H1 (cell line): ENCODE measurements at regions not wholly inside any gene's neighbourhood (a gene's known extent, or its start where the extent isn't known, plus 50 kb on each side); places are given as distances from the start of the nearest gene placed in this dataset.

Source experiments
- CTCF ChIA-PET: fragments of 300-600 bp; sonication (Branson Sonifier 250); formaldehyde crosslinking; loops from one replicate; lab custom pipeline; 2021; ENCODE audit not compliant: partially characterized antibody; lab: Charles Lee
- POLR2A ChIA-PET: fragments of 300-600 bp; sonication (Branson Sonifier 250); formaldehyde crosslinking; loops from one replicate; lab custom pipeline; 2021; ENCODE audit warnings: inconsistent platforms; ENCODE audit not compliant: partially characterized antibody; lab: Charles Lee
- DNase-seq, 2 experiments: peaks; one replicate each; pipeline versions ENCODE4 v3.0.0 to v3.0.0-alpha.2; 2010 to 2022; ENCODE audit warnings: low spot score in 2 of 2, low read depth in 1 of 2, mixed read lengths in 1 of 2
- FAIRE-seq: peaks from 2 replicates; lab custom pipeline; 2011; peaks lifted over from hg19 to GRCh38; lab: Jason Lieb, UNC
- H2AFZ ChIP-seq: 2 replicates; pipeline ENCODE4 v1.8.1; 2012; ENCODE audit warnings: low read length, inconsistent platforms
- H2AK5ac ChIP-seq: 2 replicates; pipeline ENCODE4 v1.6.1; 2013; ENCODE audit warnings: low read depth, low read length
- H2BK120ac ChIP-seq: replicated peaks from 2 replicates; pipeline ENCODE3; 2013; ENCODE audit warnings: low read depth, low read length, inconsistent platforms
- H2BK12ac ChIP-seq: 2 replicates; pipeline ENCODE4 v1.6.1; 2013; ENCODE audit warnings: low read depth, low read length
- H2BK15ac ChIP-seq: 2 replicates; pipeline ENCODE4 v1.6.1; 2013; ENCODE audit warnings: low read length
- H2BK20ac ChIP-seq: 2 replicates; pipeline ENCODE4 v1.6.1; 2013; ENCODE audit warnings: low read length
- H2BK5ac ChIP-seq: 2 replicates; pipeline ENCODE4 v1.6.1; 2013; ENCODE audit warnings: low read depth, low read length
- H3K14ac ChIP-seq: 2 replicates; pipeline ENCODE4 v1.6.1; 2013; ENCODE audit warnings: inconsistent platforms; ENCODE audit not compliant: insufficient read length
- H3K18ac ChIP-seq: 2 replicates; pipeline ENCODE4 v1.6.1; 2013; ENCODE audit warnings: low read length; ENCODE audit errors: extremely low read depth
- H3K23ac ChIP-seq: 2 replicates; pipeline ENCODE4 v1.6.1; 2013; ENCODE audit warnings: inconsistent platforms; ENCODE audit not compliant: insufficient read length
- H3K23me2 ChIP-seq: 2 replicates; pipeline ENCODE4 v1.6.1; 2013; ENCODE audit warnings: low read depth, low read length
- H3K27ac ChIP-seq: 2 replicates; pipeline ENCODE4 v1.6.1; 2011; ENCODE audit warnings: low read depth, low read length, inconsistent platforms
- H3K27me3 ChIP-seq, 4 experiments: replicated peaks in 1 of 4; 1 replicate in 1 of 4; 2 replicates in 3 of 4; pipeline versions ENCODE4 v1.6.1 to v1.8.1; 2011 to 2013; ENCODE audit warnings: low read length in 3 of 4, mild to moderate bottlenecking in 3 of 4, inconsistent platforms in 2 of 4, mixed read lengths in 2 of 4, moderate library complexity in 1 of 4; ENCODE audit not compliant: control insufficient read depth in 3 of 4, insufficient read depth in 3 of 4; ENCODE audit errors: extremely low read depth in 1 of 4
- H3K36me3 ChIP-seq, 4 experiments: 2 replicates each; pipeline versions ENCODE4 v1.6.1 to v1.8.1; 2011 to 2013; ENCODE audit warnings: mild to moderate bottlenecking in 4 of 4, low read length in 3 of 4, moderate library complexity in 2 of 4, control low read depth in 1 of 4, inconsistent platforms in 1 of 4; ENCODE audit not compliant: insufficient read depth in 4 of 4, control insufficient read depth in 2 of 4
- H3K4ac ChIP-seq: replicated peaks from 2 replicates; pipeline ENCODE3; 2013; ENCODE audit warnings: low read length, low read depth, mixed read lengths, inconsistent platforms; ENCODE audit not compliant: insufficient read length
- H3K4me1 ChIP-seq, 4 experiments: replicated peaks in 1 of 4; 1 replicate in 1 of 4; 2 replicates in 3 of 4; pipeline versions ENCODE4 v1.6.1 to v1.8.1; 2011 to 2013; ENCODE audit warnings: low read length in 3 of 4, inconsistent platforms in 2 of 4, mixed read lengths in 1 of 4; ENCODE audit not compliant: insufficient read depth in 4 of 4, control insufficient read depth in 3 of 4
- H3K4me2 ChIP-seq, 2 experiments: 2 replicates each; pipeline versions ENCODE4 v1.6.1 to v1.8.1; 2011 to 2013; ENCODE audit warnings: low read depth in 2 of 2, low read length in 2 of 2, control low read depth in 1 of 2, inconsistent platforms in 1 of 2, mild to moderate bottlenecking in 1 of 2; ENCODE audit not compliant: insufficient read depth in 1 of 2
- H3K4me3 ChIP-seq, 4 experiments: fragments of 200-600, 300-600 bp in 1 of 4; sonication (generic), shearing (Covaris generic), sonication (Bioruptor Twin) in 1 of 4; 2 replicates each; pipeline versions ENCODE4 v1.5.1 to v1.8.1; 2011 to 2016; ENCODE audit warnings: low read length in 4 of 4, low read depth in 3 of 4, control low read depth in 2 of 4, inconsistent platforms in 2 of 4, mild to moderate bottlenecking in 2 of 4, mixed read lengths in 1 of 4, moderate library complexity in 1 of 4; ENCODE audit not compliant: insufficient read depth in 2 of 4; ENCODE audit errors: extremely low read depth in 1 of 4
- H3K56ac ChIP-seq: replicated peaks from 2 replicates; pipeline ENCODE3; 2013; ENCODE audit warnings: low read depth, mild to moderate bottlenecking, mixed read lengths, low read length, inconsistent platforms; ENCODE audit not compliant: insufficient read length
- H3K79me1 ChIP-seq: 2 replicates; pipeline ENCODE4 v1.6.1; 2013; ENCODE audit warnings: low read depth, low read length, control low read depth
- H3K79me2 ChIP-seq, 2 experiments: 2 replicates each; pipeline versions ENCODE4 v1.6.1 to v1.8.1; 2012 to 2013; ENCODE audit warnings: low read length in 2 of 2, mild to moderate bottlenecking in 2 of 2, inconsistent platforms in 1 of 2; ENCODE audit not compliant: insufficient read depth in 2 of 2, control insufficient read depth in 1 of 2
- H3K9ac ChIP-seq, 4 experiments: replicated peaks in 1 of 4; 1 replicate in 1 of 4; 2 replicates in 3 of 4; pipeline versions ENCODE4 v1.6.1 to v1.8.1; 2011 to 2013; ENCODE audit warnings: low read depth in 3 of 4, low read length in 3 of 4, control low read depth in 2 of 4, mild to moderate bottlenecking in 2 of 4, moderate library complexity in 2 of 4, inconsistent platforms in 1 of 4; ENCODE audit errors: extremely low read depth in 1 of 4
- H3K9me3 ChIP-seq, 2 experiments: 2 replicates each; pipeline versions ENCODE4 v1.6.1 to v1.8.1; 2012 to 2013; ENCODE audit warnings: mild to moderate bottlenecking in 2 of 2, moderate library complexity in 2 of 2, control low read depth in 1 of 2, inconsistent platforms in 1 of 2, low read depth in 1 of 2, low read length in 1 of 2, mixed read lengths in 1 of 2; ENCODE audit not compliant: insufficient read depth in 2 of 2
- H4K20me1 ChIP-seq, 2 experiments: replicated peaks in 1 of 2; 2 replicates each; pipeline versions ENCODE3 to v1.8.1; 2011 to 2013; ENCODE audit warnings: inconsistent platforms in 2 of 2, low read length in 2 of 2, mild to moderate bottlenecking in 1 of 2; ENCODE audit not compliant: insufficient read depth in 2 of 2, control insufficient read depth in 1 of 2
- H4K5ac ChIP-seq: 2 replicates; pipeline ENCODE4 v1.6.1; 2013; ENCODE audit warnings: low read length, low read depth, mixed read lengths, inconsistent platforms; ENCODE audit not compliant: insufficient read length
- H4K8ac ChIP-seq: 2 replicates; pipeline ENCODE4 v1.8.0; 2013; ENCODE audit warnings: mild to moderate bottlenecking, moderate library complexity, low read length, inconsistent platforms; ENCODE audit not compliant: insufficient read depth; ENCODE audit errors: extremely low read depth
- H4K91ac ChIP-seq: replicated peaks from 2 replicates; pipeline ENCODE3; 2013; ENCODE audit warnings: low read length, mixed read lengths, inconsistent platforms; ENCODE audit not compliant: insufficient read length
- CTCF ChIP-seq, 3 experiments: IDR thresholded peaks; 1 replicate in 2 of 3; 2 replicates in 1 of 3; pipeline versions ENCODE4 v1.5.1 to v1.6.1; 2011; ENCODE audit warnings: low read length in 3 of 3, mild to moderate bottlenecking in 3 of 3, inconsistent platforms in 2 of 3, low read depth in 1 of 3, moderate library complexity in 1 of 3; ENCODE audit not compliant: insufficient read depth in 1 of 3; ENCODE audit errors: control extremely low read depth in 1 of 3
- GABPA ChIP-seq: IDR thresholded peaks from 2 replicates; pipeline ENCODE4 v1.6.1; 2011; ENCODE audit warnings: mild to moderate bottlenecking, low read length, moderate library complexity, borderline replicate concordance; ENCODE audit not compliant: insufficient read depth
- RFX5 ChIP-seq: IDR thresholded peaks from 2 replicates; pipeline ENCODE4 v1.6.1; 2011; ENCODE audit warnings: low read depth, low read length, improper control_type of control experiment, borderline replicate concordance
- RXRA ChIP-seq: IDR thresholded peaks from 2 replicates; pipeline ENCODE4 v1.6.1; 2011; ENCODE audit warnings: low read depth, mild to moderate bottlenecking, low read length, moderate library complexity; ENCODE audit not compliant: insufficient read depth
- SRF ChIP-seq: IDR thresholded peaks from 2 replicates; pipeline ENCODE4 v1.6.1; 2011; ENCODE audit warnings: mild to moderate bottlenecking, low read depth, low read length, moderate library complexity
- TAF7 ChIP-seq: optimal IDR thresholded peaks from 2 replicates; pipeline ENCODE3; 2011; ENCODE audit warnings: low read depth, mild to moderate bottlenecking, inconsistent platforms, low read length, moderate library complexity, borderline replicate concordance
- USF2 ChIP-seq: IDR thresholded peaks from 2 replicates; pipeline ENCODE4 v1.6.1; 2011; ENCODE audit warnings: low read length, improper control_type of control experiment
- WGBS, 2 experiments: shearing (Covaris generic) in 1 of 2; methylation state at CpG; one replicate each; pipeline versions ENCODE4 v1.1.6 to v1.1.7; 2013 to 2015; ENCODE audit warnings: low lambda C conversion rate in 2 of 2, mixed read lengths in 2 of 2, inconsistent platforms in 1 of 2, low coverage in 1 of 2, missing lambda C conversion rate in 1 of 2; ENCODE audit not compliant: insufficient replicate concordance in 2 of 2, insufficient coverage in 1 of 2, insufficient read length in 1 of 2; ENCODE audit errors: extremely low coverage in 1 of 2, missing lambda C conversion rate in 1 of 2; 5-methylcytosine and 5-hydroxymethylcytosine counted together

- peak in 1 of 2 experiments; percentile 20 for DNase-seq
- H3K9ac ChIP-seq = no peak overlapping the region
- H3K14ac ChIP-seq = no peak overlapping the region
- ChIA-PET CTCF (interaction anchor here (0.7 to 1.1 kb wide), 2 partner anchors 14 to 65 kb away, joined by 3 read pairs; no protein-coding TSS in a partner anchor), POLR2A (interaction anchor here (0.7 kb wide), 1 partner anchor 1139 kb away, joined by 3 read pairs; no protein-coding TSS in a partner anchor)
- no peak overlapping the region for H4K5ac ChIP-seq
- 83% methylated on average over 7 of the region's 7 CpGs; no CpG with 5 or more reads in 1 of the 2 experiments for WGBS, 2 experiments
- no peaks in the 10 kb centered on the region for H3K27me3 ChIP-seq
- H2AK5ac ChIP-seq = no peak overlapping the region
- H3K4me3 ChIP-seq = no peak overlapping the region
- TF ChIP-seq RXRA = no peak
- no peak for TF ChIP-seq USF2
- no peak for TF ChIP-seq GABPA
- no peak for TF ChIP-seq SRF
- no peak for TF ChIP-seq TAF7
- no peak for TF ChIP-seq CTCF (IDR thresholded peaks at IDR 0.05; ENCODE audit: control extremely low read depth in 1 of 3, insufficient read depth in 1 of 3, low read depth in 1 of 3, low read length in 3 of 3)
- TF ChIP-seq RFX5 = no peak
- no peaks in the 10 kb centered on the region for H3K79me1 ChIP-seq
- no peak overlapping the region for H3K23ac ChIP-seq
- H2BK15ac ChIP-seq = no peak overlapping the region
- H3K4ac ChIP-seq = no peak overlapping the region
- H4K20me1 ChIP-seq = no peaks in the 10 kb centered on the region
- no peak overlapping the region for H2BK5ac ChIP-seq
- no peaks in the 10 kb centered on the region for H3K9me3 ChIP-seq
- no peak overlapping the region for H2AFZ ChIP-seq
- no peak overlapping the region for H3K27ac ChIP-seq
- no peak overlapping the region for H4K8ac ChIP-seq
- H3K56ac ChIP-seq = no peak overlapping the region
- H3K18ac ChIP-seq = no peak overlapping the region
- no peaks in the 10 kb centered on the region for H3K23me2 ChIP-seq
- H4K91ac ChIP-seq = no peak overlapping the region
- no peak overlapping the region for H2BK120ac ChIP-seq
- no peaks in the 10 kb centered on the region for H3K79me2 ChIP-seq
- no peak overlapping the region for H3K4me2 ChIP-seq
- FAIRE-seq = no peak
- H3K36me3 ChIP-seq = no peaks in the 10 kb centered on the region
- no peaks in the 10 kb centered on the region for H3K4me1 ChIP-seq
- no peak overlapping the region for H2BK20ac ChIP-seq
- H2BK12ac ChIP-seq = no peak overlapping the region
Observed at GRCh38 chr15:31504462-31504839, 177.8 kb downstream of the KLF13 start.
